H4 (cell line): ENCODE measurements at regions not wholly inside any gene's neighbourhood (a gene's known extent, or its start where the extent isn't known, plus 50 kb on each side); places are given as distances from the start of the nearest gene placed in this dataset.

ENCODE experiments used
- DNase-seq: peaks from one replicate; pipeline ENCODE4 v3.0.0-alpha.2; 2015; ENCODE audit warnings: low spot score

DNA sequence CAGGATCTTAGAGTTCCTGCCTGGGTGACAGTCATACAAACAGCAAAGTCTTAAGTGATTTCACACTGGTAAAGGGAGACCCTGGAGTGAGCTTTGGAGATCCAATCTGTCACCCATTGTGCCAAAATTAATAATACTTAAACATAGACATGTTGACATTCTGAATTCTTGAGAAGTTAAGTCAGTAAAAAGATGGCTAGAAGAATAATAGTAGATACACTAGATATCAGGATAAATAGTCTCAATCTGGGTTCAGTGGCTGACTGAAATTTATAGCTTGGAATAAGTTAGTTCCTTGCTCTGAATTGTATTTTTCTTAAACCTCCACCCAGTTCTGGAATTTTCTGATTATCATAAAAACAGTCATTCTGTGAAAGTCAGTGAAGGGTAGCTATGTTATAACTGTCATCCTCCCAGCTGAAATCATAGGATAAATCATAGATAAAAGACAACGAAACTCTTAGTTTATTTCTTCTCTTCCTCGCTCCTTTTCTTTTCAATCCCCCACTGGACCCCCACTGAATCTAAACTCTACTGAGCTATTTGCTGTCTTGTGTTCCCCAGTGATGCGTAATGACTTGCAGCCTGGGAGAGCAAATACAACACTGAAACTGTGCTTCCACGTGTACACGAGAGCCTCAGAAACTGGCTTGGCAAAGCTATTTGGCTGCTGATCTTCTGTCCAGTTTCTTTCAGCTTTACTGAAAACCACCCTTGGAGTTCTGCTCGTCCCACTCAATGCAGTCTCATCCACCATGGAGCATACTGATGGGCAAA lies 175.4 kb upstream of the TP63 start:
- DNase-seq: no peak

DNA sequence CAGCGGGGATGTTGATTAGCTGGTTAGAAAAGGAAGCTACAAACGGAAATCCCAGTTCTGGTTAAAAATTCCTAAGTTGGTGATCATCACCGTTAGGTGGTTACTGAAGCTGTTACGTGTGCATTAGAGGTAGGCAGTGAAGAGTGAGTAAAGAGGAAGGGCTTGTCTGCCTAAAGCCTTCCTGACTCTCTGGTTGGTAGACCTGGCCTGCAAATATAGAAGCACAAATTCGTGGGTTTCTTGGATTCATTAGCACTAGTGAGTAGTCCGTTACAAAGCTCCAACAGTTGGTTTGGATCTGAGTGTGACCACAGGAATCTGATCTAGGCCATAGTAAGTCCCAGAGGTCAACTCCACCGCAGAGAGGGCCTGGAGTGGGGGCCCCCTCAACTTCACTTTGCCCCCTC lies 174.0 kb upstream of the TP63 start:
- DNase-seq: peak; percentile 70

GRCh38 chr3:189457631-189458412 lies 173.4 kb upstream of the TP63 start:
- no peak for DNase-seq

- DNase-seq: peak; percentile 68
Measured at GRCh38 chr3:189458528-189458927, 172.7 kb upstream of the TP63 start.

DNA sequence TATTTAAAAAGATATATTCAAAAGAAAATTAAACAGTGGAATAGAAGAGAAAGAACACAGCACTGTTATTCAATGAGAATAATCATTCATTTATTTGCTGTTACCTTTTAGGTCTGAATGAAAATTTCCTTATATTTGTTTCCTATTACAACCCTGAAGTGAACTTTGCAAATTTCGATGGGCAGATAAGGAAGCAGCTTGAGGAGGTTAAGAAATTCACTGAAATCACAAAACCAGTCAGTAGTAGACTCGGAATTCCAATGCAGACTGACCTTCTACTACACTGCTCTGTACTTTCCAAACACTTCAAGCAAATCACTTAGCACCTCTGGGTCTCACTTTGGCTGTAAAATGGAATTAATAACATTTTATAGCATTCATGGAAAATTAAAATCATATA lies 172.0 kb upstream of the TP63 start:
- DNase-seq: no peak

DNA sequence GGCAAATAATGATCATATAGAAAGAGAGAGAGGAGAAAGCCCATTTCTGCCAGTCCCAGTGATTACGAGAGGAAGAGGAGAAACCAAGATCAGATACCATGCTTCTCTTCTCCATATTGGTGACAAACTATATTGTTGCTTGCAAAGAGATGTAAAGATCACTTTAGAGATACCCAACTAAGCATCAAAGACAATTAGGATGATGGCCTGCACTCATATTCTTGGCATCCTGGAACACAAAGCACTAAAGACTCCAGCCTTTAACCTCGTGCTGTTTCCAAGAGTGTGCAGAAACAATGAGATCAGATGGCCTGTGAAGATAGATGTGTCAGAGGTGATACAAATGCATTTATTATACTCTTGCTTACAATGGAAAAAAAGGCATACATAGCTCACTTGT lies 170.7 kb upstream of the TP63 start:
- DNase-seq: no peak

DNA sequence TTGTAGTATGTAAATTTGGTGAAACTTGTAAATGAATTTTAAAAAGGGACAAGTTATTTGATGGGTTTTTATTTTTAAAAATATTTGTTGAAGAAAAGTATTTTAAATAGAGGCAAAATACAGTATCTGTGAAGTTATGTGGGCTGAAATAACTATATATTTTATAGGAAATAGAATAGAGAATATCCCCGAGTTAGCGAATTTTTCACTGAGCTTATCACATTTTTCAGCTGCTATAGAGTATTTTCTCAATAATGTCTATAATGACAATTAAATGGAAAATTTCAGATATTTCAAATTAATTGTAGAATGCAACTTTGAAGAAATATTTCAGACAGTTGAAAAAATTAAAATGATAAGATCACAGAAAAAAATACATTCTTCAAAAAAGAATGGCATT lies 166.4 kb upstream of the TP63 start:
- DNase-seq: no peak

- DNase-seq: no peak
Measured at GRCh38 chr3:189466004-189466403, 165.2 kb upstream of the TP63 start.

- DNase-seq: no peak
Measured at GRCh38 chr3:189467451-189467850, 163.7 kb upstream of the TP63 start.

DNA sequence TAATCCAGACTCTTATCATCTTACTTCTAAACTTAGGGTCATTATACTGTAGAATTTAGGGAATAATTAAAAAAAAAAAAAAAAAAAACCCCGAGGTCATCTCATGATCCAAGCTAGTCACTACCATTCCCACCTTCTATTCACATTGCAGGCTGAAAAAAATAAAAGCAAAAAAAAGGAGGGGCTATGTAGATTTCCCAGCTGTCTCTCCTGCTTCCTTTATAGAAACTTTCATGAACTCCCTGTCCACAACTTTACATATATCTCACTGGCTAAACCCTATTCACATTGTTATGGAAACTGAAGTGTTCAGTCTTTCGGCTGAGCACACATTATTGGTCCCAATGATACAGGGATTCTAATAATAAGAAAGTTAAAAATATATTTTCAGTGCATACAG lies 156.2 kb upstream of the TP63 start:
- DNase-seq: no peak

DNA sequence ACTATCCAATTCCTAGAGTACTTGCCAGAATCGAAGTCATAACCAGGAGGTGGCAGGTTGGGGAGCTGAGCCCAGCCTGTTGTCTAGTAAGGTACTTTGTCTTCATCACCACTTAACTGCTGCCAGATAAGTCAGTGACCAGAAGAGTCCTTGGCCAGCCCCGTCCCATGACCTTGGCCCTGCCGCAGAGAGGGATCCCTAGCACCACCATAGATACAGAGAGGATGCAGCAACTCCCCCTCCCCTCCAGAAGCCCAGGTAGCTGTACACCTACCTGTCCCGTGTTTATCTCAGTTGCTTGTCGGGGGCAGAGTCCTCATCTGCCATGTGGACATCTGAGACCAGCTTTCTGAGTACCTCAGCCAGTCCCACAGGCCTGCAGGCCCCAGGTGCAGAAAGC lies 153.6 kb upstream of the TP63 start:
- DNase-seq: no peak

DNA sequence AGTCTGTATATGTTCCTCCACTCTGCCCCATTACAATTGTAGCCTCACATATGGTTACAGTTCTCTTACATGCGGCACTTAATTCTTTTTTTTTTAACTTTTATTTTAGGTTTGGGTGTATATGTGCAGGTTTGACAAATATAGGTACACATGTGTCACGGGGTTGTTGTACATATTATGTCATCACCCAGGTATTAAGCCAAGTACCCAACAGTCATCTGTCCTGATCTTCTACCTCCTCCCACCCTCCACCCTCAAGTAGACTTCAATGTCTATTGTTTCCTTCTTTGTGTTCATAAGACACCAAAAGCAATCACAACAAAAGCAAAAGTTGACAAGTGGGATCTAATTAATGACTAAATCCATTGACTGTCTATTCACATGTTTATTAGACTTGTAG lies 144.6 kb upstream of the TP63 start:
- no peak for DNase-seq

- no peak for DNase-seq
Measured at GRCh38 chr3:189488241-189488767, 142.9 kb upstream of the TP63 start.

- no peak for DNase-seq
Measured at GRCh38 chr3:189490337-189490736, 140.9 kb upstream of the TP63 start.

DNA sequence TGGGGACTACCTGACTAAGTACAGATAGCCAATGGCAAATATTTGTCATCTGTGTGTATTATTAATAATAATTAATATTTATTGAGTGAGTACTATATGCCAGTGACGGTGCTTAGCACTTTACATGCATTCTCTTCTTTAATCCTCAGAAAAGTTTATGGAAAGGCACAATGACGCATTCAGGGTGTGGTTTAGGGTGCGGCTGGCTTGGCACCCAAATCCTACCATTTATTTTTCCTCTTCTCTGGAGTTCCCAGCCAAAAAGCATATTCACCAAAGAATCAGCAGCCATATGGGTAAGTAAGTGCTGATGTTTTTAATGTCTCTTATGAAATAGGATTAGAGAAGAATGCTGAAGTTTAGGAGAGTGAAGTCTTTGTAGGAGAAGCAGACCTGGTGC lies 140.4 kb upstream of the TP63 start:
- DNase-seq: peak; percentile 10

- no peak for DNase-seq
Measured at GRCh38 chr3:189491831-189492230, 139.4 kb upstream of the TP63 start.

GRCh38 chr3:189493271-189493670 lies 137.9 kb upstream of the TP63 start:
- DNase-seq: no peak

DNA sequence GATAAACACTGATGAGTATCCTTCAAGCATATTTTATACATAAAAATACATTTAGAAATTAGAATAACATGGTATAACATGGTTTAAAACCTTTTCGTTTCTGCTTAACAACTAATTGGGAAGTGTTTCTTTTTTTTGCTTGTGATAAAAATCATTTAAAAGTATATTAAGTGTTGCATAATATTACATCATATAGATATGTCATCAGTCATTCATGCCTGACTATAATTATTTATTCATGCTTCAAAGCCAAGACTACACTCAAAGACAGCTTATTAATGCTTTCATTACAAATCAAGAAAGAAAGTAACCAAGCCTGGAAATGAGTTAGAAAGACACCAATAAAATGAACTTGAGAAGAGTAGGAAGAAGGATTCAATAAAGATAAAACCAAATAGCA lies 136.6 kb upstream of the TP63 start:
- DNase-seq: no peak

DNA sequence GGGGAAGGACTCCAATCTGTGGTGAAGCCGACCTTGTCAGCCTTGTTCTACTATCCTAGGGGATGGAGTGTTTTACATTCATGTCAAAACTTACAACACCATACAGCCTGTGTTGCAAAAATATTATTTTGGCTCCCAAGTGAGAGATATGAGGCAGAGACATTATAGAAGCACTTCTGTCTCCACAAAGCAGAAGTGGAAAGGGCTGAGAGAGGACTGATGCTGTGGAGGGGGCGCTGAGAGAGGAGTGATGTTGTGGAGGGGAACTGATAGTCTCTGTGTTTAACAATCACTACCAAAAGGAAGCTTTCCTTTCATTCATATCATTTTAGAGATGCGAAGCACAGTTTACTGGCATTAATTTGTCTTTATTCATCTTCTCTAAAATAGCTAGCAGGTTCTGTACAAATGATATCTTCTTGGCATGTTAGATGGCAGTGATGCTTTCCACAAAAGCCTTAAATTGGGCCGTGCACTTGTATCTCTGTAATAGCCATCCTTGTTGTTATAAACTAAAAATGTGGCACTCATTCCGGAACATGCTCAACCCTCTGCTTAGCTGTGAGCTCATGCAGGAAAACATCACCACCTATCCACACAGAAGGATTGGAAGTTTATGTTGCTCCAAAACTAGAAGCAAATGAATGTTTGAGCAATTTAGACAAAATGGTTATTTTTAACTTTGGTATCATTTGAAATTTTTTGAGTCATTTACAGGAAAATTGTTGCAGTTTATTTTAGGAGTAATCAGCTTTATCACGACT lies 134.6 kb upstream of the TP63 start:
- DNase-seq: no peak

- no peak for DNase-seq
Measured at GRCh38 chr3:189498995-189499704, 132.0 kb upstream of the TP63 start.

DNA sequence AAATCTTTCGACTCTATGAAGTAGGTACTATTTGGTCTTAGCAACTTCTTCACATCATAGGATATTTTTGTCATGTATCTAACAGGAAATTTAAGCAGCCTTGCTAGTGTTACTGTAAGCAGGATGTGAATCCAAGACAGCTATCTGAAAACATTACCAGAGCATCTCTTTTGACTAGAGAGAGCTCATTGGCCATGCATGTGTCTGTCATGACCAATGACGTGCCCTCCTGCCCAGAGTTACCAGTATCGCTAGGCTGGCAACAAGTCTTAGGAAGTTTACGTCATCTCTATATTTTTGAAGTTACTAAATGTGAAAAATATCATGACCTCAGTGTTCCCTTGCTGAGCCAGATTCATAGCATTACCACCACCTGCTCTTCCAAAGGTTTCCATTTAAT lies 130.9 kb upstream of the TP63 start:
- no peak for DNase-seq
